ENCODE measurements at regions not wholly inside any gene's neighbourhood (a gene's known extent, or its start where the extent isn't known, plus 50 kb on each side); places are given as distances from the start of the nearest gene placed in this dataset.
"Not testable (repeated sequence)": the region's sequence is repeated elsewhere in the genome, so short reads cannot be mapped to it uniquely, and the experiment has no call there.

GRCh38 chr4:18511727-18512126 lies 490.2 kb upstream of the LCORL start:
- no peak for DNase-seq

- no peak for DNase-seq
These were observed 487.2 kb upstream of the LCORL start for GRCh38 chr4:18508786-18509185.

- no peak for DNase-seq
These were observed 459.4 kb upstream of the LCORL start for GRCh38 chr4:18480928-18481327.

GRCh38 chr4:18480342-18480741 lies 458.8 kb upstream of the LCORL start:
- DNase-seq: no peak

- DNase-seq: no peak
These were observed 458.3 kb upstream of the LCORL start for GRCh38 chr4:18479825-18480224.

- DNase-seq: no peak
These were observed 442.5 kb upstream of the LCORL start for GRCh38 chr4:18463987-18464559.

GRCh38 chr4:18458465-18458864 lies 436.9 kb upstream of the LCORL start:
- DNase-seq: no peak

- DNase-seq: no peak
These were observed 432.8 kb upstream of the LCORL start for GRCh38 chr4:18454349-18454748.

- DNase-seq: no peak
These were observed 423.6 kb upstream of the LCORL start for GRCh38 chr4:18445110-18445509.

GRCh38 chr4:18444206-18444605 lies 422.7 kb upstream of the LCORL start:
- DNase-seq: no peak

- DNase-seq: no peak
These were observed 421.4 kb upstream of the LCORL start for GRCh38 chr4:18442957-18443356.

- no peak for DNase-seq
These were observed 420.1 kb upstream of the LCORL start for GRCh38 chr4:18441676-18442075.

GRCh38 chr4:18441203-18441590 lies 419.6 kb upstream of the LCORL start:
- DNase-seq: no peak

GRCh38 chr4:18440527-18441202 lies 419.1 kb upstream of the LCORL start:
- DNase-seq: no peak

- no peak for DNase-seq
These were observed 417.8 kb upstream of the LCORL start for GRCh38 chr4:18439311-18439710.

GRCh38 chr4:18435781-18436180 lies 414.2 kb upstream of the LCORL start:
- DNase-seq: no peak

- no peak for DNase-seq
These were observed 401.1 kb upstream of the LCORL start for GRCh38 chr4:18422685-18423084.

- DNase-seq: no peak
These were observed 400.0 kb upstream of the LCORL start for GRCh38 chr4:18421519-18421918.

- no peak for DNase-seq
These were observed 398.2 kb upstream of the LCORL start for GRCh38 chr4:18419780-18420179.

- DNase-seq: not testable (repeated sequence)
These were observed 396.8 kb upstream of the LCORL start for GRCh38 chr4:18418195-18418898.

GRCh38 chr4:18417651-18418050 lies 396.1 kb upstream of the LCORL start:
- DNase-seq: not testable (repeated sequence)

- DNase-seq: no peak
These were observed 384.7 kb upstream of the LCORL start for GRCh38 chr4:18406264-18406663.

- no peak for DNase-seq
These were observed 383.5 kb upstream of the LCORL start for GRCh38 chr4:18405054-18405453.

GRCh38 chr4:18404642-18405041 lies 383.1 kb upstream of the LCORL start:
- no peak for DNase-seq

Data from stimulated activated CD4-positive, alpha-beta T cell treated with anti-CD3 and anti-CD28 coated beads, Interleukin-4, amount 100 ng/mL, for 4 hours (primary cell).